ENCODE measurements at regions not wholly inside any gene's neighbourhood (a gene's known extent, or its start where the extent isn't known, plus 50 kb on each side); places are given as distances from the start of the nearest gene placed in this dataset.

GRCh38 chr13:65844266-65844841 is 1385.8 kb downstream of the PCDH9 start:
- Histone ChIP-seq H3K9ac (ENCODE audit: low read depth in 2 of 2, low read length in 2 of 2) (no peak overlapping the region), H3K4me3 (no peak overlapping the region), H3K4me1 (no peaks in the 10 kb centered on the region), H3K36me3 (no peaks in the 10 kb centered on the region), H3K27ac (no peak overlapping the region), H3K27me3 (no peaks in the 10 kb centered on the region), H3K9me3 (no peaks in the 10 kb centered on the region)
- intact Hi-C loops (cut with DNase I) = no loop called here
- DNase-seq = no peak
- TF ChIP-seq, protein P1, sequence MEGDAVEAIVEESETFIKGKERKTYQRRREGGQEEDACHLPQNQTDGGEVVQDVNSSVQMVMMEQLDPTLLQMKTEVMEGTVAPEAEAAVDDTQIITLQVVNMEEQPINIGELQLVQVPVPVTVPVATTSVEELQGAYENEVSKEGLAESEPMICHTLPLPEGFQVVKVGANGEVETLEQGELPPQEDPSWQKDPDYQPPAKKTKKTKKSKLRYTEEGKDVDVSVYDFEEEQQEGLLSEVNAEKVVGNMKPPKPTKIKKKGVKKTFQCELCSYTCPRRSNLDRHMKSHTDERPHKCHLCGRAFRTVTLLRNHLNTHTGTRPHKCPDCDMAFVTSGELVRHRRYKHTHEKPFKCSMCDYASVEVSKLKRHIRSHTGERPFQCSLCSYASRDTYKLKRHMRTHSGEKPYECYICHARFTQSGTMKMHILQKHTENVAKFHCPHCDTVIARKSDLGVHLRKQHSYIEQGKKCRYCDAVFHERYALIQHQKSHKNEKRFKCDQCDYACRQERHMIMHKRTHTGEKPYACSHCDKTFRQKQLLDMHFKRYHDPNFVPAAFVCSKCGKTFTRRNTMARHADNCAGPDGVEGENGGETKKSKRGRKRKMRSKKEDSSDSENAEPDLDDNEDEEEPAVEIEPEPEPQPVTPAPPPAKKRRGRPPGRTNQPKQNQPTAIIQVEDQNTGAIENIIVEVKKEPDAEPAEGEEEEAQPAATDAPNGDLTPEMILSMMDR (IDR thresholded peaks at IDR 0.05) = no peak

- Histone ChIP-seq H3K9me3 (no peaks in the 10 kb centered on the region), H3K36me3 (no peaks in the 10 kb centered on the region), H3K4me3 (no peak overlapping the region), H3K27ac (no peak overlapping the region), H3K4me1 (no peaks in the 10 kb centered on the region), H3K9ac (ENCODE audit: low read depth in 2 of 2, low read length in 2 of 2) (no peak overlapping the region), H3K27me3 (no peaks in the 10 kb centered on the region)
- no peak for DNase-seq
- intact Hi-C loops (cut with DNase I) = no loop called here
- TF ChIP-seq, protein P1 (IDR thresholded peaks at IDR 0.05) = no peak
These were observed 1386.8 kb downstream of the PCDH9 start for GRCh38 chr13:65843314-65843731.

- no peaks in the 10 kb centered on the region for H3K27me3 ChIP-seq
- no peak for DNase-seq
- H3K4me3 ChIP-seq = no peak overlapping the region
- intact Hi-C loops (cut with DNase I) = no loop called here
- no peak overlapping the region for H3K9ac ChIP-seq (ENCODE audit: low read depth in 2 of 2, low read length in 2 of 2)
- no peak overlapping the region for H3K27ac ChIP-seq
- H3K9me3 ChIP-seq = no peaks in the 10 kb centered on the region
- no peaks in the 10 kb centered on the region for H3K4me1 ChIP-seq
- no peaks in the 10 kb centered on the region for H3K36me3 ChIP-seq
- TF ChIP-seq, protein P1 (IDR thresholded peaks at IDR 0.05) = no peak
These were observed 1389.0 kb downstream of the PCDH9 start for GRCh38 chr13:65841156-65841555.

DNA sequence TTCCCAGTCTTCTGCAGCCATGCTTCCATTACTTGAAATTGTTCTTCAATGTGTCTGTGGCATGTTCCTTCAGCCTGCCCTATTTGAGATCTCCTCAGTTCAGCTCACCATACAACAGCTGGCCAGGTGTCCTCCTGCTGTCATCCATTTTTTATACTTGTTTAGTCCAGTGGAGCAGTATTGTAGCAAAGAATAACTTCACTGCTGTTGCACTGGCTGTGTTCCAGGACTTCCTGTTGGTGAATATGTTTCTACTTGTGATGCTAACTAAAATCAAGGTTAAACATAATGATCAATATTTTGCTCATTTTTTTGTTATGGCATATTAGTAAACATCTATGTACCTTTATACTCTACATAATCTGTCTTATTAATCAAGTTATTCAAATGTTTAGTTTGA is 1394.1 kb downstream of the PCDH9 start:
- Histone ChIP-seq H3K4me3 (no peak overlapping the region), H3K36me3 (no peaks in the 10 kb centered on the region), H3K9ac (ENCODE audit: low read depth in 2 of 2, low read length in 2 of 2) (no peak overlapping the region), H3K27me3 (no peaks in the 10 kb centered on the region), H3K4me1 (no peaks in the 10 kb centered on the region), H3K27ac (no peak overlapping the region), H3K9me3 (no peaks in the 10 kb centered on the region)
- intact Hi-C loops (cut with DNase I) = no loop called here
- no peak for DNase-seq
- TF ChIP-seq, protein P1 (IDR thresholded peaks at IDR 0.05) = no peak

- Histone ChIP-seq H3K36me3 (no peaks in the 10 kb centered on the region), H3K4me1 (no peaks in the 10 kb centered on the region), H3K27me3 (no peaks in the 10 kb centered on the region), H3K27ac (no peak overlapping the region), H3K4me3 (no peak overlapping the region), H3K9ac (ENCODE audit: low read depth in 2 of 2, low read length in 2 of 2) (no peak overlapping the region), H3K9me3 (no peaks in the 10 kb centered on the region)
- intact Hi-C loops (cut with DNase I) = no loop called here
- DNase-seq = no peak
- TF ChIP-seq, protein P1 (IDR thresholded peaks at IDR 0.05) = no peak
These were observed 1395.2 kb downstream of the PCDH9 start for GRCh38 chr13:65834897-65835296.

Measured in colonic mucosa (tissue), 4 donors.